ENCODE measurements at regions not wholly inside any gene's neighbourhood (a gene's known extent, or its start where the extent isn't known, plus 50 kb on each side); places are given as distances from the start of the nearest gene placed in this dataset.

DNA sequence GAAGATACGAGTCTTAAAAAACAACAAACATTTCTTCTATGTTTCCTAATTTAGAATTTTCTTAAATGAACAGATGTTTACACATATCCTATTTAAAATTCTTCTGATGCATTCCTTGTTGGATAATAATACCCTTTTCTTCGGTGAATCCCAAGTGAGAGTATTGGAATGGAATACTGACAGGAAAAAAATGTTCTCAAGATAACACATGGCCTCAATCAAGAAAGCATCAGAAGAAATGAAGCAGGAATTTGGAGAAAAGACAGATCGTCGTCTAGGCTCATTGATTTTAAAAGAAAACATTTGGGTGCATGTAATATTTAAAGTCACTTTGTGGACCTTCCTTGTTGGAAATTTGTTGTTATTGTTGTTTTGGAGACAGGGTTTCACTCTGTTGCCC, 196.9 kb upstream of the ANK2 start:
- DNase-seq, result no peak

DNA sequence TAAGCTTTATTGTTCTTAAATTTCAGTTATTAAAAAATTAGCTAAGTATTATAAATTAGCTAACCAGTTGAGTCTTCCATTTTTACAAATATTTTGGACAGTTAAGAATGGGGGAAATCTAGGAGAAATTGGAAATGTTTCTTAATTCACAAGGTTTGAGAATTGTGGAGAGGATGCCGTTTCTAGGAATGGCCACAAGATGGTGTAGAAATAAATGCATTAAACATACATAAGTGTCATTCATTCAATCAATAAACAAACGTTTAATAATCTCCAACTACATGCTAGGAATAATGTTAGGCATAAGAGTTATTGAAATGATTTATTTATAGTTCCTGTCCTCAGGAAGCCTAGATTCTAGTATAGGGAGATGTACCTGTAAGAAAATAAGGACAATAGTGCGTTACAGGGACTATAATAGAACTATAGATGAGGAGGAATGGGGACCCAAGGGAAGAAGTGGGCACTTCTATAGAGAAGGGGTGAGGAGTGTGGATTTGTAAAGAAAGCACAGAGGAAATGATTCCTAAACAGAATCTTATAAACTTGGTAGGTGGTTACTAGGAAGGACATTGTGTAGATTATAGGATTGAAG, 195.7 kb upstream of the ANK2 start:
- no peak for DNase-seq

DNA sequence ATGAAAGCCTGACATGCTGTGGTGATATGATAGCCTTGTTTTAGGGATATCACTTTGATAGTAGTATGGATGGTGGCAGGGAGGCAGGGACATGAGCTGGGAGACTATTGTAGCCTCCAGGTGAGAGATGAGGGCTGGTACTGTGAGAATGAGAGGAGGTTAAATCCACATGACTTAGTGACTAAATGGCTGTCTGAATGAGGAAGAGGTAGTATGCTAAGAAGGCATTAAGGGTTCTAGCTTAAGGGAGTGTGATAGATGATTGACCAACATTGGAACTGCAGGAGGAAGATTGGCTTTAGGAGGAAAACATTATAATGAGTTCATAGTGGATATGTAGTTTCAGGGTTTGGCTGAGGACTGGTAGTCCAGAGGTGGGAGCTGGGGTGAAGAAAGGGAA, 195.0 kb upstream of the ANK2 start:
- no peak for DNase-seq

DNA sequence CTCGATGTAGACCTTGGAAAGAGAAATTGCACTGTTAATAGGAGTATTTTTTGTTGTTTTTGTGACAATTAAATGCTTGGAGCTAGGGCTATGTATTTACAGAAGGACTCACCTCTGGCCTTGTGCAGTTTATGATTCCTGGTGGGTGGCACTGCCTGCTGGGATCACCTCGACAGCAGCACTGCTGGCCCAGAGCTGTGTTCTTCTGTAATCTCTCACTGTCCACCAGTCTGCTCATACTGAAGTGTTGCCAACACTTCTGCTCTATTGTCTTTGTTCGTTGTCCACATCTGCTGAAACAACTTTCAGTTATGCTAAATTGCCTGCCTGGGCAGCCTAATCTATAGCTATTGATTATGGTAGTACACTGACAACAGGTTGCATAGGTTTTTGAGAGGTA, 194.4 kb upstream of the ANK2 start:
- DNase-seq, result no peak

DNA sequence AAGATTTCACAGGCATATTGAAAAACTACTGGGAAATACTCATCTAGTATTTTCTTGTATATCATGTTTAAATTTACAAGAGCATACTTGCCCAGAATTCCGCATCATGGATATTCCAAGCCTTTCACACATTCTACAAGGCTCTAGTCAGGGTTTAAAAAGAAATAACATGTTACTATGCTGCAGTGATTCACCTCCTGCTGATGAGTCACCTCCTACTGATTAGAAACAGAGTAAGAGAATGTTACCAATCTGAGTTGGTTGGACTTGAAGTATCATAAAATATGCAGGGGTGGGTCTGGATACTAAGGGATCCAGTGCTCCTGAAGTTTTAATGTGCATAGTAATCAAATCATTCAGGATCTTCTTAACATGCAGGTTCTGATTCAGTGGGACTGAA, 192.0 kb upstream of the ANK2 start:
- DNase-seq, result no peak

DNA sequence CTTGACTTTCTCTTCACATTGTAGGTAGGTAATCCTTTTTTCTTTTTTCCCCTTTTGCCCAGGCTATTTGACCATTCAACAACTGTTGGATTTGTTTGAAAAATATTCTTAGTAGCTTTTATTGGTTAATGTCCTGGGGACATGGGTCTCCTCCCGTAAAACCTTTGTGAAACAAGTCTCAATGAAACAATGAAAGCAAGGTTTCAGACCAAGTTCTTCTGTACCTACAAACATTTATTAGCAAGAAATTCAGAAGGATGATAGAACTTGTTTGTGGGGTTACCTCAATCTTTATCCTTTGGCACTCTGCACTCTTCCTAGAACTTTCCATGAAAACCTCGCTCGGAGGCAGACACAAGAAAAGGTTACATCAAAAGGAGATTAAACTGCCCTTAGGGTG, 190.7 kb upstream of the ANK2 start:
- no peak for DNase-seq

DNA sequence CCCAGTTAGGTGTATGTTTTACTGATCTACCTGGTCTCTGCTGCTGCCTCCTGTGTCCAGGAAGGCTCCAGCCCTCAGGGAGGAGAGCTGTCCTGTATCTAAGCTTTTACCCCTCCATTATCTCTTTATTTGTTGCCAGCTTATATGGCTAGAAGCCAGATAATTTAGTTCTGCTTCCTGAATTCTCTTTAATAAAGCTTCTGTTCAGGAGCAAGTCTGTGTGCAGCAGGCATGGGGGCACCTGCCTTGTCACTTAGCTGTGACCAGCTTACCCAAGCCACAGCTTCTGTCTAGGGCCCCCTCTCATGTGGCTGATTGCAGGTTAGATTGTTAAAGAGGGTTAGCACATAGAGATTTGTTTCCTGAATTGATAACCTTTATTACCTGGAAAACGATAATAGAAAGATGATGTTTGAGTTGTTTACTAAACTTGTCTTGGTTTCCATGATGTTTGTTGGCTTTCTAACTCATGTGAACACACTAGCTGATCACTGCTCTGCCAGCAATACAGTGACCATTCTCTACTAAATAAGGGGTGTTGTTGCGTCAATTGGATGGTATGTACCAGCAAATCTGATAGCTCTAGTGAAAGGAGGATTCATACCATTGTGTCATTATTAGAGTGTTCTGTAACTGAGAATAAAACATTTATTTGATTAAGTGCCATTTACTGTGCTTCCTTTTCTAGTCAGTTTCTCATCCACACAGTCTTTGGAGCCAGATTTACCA, 189.8 kb upstream of the ANK2 start:
- no peak for DNase-seq

DNA sequence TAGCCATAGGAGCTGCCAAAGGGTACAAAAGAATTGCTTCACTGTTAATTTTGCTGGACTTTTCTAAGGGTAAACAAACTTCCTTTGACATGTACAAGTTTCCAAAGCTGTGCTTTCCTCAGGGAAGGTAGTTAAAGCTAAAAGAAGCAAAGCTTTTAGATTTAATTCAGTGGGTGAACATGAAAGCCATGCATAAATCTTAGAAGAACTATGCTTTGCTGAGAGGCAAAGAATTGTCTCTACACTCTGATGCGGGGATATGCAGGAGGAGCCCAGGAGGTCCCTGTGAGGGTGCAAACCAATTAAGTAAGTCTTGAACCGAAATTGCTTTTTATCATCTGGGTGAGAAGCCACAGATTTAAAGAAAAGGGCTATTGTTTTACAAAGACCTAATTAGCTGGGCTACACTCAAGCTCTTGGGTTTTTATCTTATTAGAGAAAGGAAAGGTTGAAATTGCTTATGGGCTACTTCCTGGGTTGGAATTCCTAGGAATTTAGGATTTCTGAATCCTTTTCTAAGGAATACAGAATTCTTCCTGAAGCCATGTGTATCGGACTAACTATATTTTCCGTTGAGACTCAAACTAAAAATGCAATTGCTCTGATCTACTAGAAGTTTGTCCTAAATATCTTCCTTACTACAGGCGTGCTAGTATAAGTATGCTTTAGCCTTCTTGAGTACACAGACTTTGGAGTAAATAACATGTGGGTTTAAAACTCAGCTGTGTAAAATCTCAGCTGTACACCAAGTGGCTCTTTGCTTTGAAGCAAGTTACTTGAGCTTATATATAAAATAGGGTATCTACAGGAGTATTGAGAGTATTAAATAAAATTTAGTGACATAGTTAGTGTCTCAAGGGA, 188.4 kb upstream of the ANK2 start:
- no peak for DNase-seq

DNA sequence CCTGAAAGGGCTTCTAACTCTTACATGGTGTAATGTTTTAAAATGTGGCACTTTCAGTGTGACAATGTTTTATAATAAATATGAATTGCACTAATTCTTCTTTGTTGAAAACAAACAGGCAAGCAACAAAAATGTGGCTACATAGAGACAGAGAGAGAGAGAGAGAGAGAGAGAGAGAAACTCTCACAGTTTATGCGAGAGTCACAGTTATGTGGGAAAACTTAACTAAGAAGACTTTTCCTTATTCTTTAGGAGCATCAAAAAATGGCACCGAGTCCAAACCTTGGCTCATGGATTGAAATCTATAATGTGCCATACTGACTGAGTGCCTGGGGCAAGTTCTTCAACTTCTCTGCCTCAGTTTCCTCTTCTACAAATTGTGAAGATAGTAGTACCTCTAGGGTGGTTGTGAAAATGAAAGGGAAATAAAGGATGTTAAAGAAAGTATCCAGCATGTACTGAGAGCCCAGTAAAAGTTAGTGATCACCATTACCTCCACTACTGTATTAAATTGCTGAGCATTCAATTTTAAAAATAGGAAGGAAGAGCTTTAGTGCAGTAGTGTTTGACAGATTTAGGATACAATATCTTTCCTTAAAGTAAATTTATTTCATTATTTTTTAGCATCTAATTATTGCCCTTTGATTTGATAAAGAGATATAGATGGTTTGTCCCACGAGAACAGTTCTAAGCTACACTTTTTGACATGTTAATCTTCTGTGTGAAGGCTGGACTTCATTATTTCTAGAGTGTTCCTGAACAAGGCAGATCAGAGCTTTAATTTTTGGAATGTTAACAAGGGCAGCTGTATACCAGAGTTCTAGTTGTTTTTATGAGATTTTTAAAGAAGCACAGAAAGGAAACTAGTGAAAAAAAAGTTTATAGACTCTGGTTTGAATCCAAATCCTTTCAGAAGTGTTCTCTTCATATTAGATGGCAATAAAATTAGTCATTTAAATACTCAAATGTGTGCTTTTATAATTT, 187.5 kb upstream of the ANK2 start:
- DNase-seq, result no peak

DNA sequence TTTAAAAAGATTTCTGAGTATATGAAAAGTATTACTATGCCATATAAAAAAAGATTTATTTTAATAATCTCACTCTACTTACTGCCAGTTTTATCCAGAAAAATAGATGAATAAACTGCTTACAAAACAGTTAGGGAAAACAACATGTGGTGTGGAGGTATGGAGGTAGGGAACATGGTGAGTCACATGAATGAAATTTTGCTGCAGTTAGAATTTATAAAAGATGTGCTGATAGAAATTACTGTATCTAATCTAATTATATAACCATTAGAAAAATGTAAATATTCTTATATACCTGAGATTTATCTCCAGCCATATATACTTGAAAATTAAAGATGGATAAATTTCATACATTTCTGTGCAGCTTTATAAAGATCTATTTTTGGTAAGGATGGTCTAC, 184.0 kb upstream of the ANK2 start:
- no peak for DNase-seq

DNA sequence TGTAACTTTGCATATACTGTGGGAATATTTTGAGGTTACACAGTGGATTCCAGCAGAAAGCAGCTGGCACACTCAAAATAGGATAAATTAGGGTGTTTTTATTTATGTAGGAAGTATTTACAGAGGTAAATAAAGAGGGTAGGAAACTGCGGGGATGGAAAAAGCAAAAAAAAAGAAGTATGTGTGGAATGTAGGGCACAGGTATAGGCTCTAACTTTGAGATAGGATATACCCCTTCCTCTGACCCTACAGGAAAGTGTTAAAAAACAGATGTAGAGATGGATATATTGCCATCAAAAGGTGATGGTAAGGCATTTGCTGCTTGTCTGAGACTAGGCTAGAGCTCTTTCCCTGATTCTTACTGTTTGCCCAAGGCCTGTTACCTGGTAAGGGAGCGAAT, 173.1 kb upstream of the ANK2 start:
- DNase-seq, result no peak

DNA sequence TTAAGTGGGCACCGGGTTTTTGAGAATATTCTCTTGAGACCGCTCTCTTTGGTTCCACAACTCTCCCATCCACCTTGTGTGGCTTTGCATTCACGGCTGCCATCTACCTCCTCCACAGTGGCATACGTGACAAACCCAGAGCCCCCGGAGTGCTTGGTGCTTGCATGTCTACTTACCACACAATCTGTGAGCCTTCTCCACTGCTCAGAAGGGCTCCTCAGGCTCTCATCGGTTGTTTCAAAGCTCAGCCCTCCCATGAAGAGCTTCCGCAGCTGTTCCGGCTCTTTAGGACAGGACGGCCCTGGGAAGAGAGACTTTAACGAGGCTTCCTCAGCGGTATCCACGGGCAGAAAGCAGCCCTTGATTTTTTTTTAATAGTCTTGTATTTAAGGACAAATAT, 167.6 kb upstream of the ANK2 start:
- no peak for DNase-seq

DNA sequence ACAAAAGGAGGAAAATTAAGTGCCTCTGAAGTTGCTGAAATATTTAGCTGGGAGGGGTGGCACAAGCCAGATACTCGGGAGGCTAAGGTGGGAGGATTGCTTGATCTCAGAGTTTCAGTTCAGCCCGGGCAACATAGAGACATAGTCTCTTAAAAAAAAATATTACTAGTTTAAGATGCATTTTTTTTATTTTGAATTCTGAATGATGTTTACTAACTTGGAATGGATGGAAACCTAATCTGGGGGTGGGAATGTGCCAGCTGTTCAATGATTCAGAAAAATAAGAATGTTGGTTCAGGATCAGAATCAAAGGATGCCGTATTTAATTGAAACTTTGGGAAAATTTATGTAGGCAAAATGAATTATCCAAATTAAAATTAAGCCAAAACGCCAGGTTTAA, 167.2 kb upstream of the ANK2 start:
- DNase-seq, result no peak

DNA sequence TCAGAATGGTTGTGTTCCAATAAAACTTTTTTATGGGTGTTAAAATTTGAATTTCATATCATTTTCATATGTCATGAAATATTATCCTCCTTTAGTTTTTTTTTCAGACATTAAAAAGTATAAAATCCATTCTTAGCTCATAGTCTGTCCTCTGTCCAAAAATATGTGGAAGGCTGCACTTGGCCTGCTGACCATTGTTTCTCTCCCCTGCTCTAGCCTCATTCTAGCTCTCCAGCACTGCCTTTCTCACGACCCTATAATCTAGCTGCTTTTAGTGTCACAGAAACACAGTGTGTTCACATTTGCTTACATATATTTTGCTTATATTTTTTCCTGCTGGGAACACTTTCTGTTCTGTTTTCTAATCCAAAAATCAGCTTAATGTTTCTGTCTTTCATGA, 165.0 kb upstream of the ANK2 start:
- peak; percentile 75 for DNase-seq

DNA sequence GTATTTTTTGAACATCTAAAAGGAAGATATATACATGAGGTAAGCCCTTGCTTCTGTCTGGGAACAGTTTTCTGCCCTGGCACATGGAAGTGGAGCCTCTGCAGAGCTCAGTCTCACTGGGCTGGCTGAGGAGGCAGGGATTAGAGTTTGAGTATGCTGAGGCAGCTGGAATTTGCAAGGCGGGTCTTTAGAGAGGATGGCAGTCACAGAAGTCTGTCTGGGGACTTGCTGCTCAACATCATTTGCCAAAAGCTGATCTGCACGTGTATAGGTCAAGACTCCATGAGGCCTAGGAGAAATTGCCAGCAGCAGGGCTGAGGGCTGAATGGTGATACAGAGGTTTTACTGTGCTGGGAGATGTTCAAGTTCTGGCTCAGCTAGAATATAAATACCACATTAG, 163.6 kb upstream of the ANK2 start:
- DNase-seq, result no peak

DNA sequence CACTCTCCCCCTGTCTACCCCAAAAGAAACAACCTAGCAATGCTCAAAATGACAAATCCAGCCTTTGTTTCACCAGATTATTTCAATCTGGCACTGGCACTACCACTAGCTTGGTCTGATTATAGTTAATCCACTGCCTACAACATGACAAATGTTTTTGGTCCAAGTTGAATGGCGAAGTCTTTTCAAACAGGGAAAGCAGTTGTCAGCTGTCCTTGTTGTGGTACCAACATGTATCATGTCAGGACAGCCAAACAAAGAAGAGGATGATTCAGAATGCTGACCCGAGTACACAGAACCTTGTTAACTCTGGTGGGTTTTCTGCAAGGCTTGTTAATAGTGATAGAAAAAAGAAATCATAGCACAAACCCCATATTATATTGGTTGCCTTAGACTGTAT, 160.8 kb upstream of the ANK2 start:
- DNase-seq, result no peak

DNA sequence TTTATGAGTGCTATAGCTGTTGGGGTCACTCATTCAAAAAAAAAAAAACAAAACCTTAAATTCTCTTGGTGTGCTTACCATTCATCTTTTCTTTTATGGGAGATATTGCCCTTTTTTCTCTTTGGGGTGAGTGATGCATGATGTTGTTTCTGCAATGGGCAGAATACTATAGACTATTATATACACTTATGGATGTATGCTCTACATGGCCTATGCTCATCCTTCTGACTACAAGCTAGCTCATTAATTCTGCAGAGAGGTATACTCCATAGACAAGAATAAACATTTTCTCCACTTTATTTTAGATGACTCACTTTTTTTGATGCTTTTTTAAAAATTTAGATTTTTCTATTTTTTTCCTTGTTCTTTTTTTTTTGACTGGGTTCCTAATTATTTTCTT, 160.3 kb upstream of the ANK2 start:
- DNase-seq, result no peak

DNA sequence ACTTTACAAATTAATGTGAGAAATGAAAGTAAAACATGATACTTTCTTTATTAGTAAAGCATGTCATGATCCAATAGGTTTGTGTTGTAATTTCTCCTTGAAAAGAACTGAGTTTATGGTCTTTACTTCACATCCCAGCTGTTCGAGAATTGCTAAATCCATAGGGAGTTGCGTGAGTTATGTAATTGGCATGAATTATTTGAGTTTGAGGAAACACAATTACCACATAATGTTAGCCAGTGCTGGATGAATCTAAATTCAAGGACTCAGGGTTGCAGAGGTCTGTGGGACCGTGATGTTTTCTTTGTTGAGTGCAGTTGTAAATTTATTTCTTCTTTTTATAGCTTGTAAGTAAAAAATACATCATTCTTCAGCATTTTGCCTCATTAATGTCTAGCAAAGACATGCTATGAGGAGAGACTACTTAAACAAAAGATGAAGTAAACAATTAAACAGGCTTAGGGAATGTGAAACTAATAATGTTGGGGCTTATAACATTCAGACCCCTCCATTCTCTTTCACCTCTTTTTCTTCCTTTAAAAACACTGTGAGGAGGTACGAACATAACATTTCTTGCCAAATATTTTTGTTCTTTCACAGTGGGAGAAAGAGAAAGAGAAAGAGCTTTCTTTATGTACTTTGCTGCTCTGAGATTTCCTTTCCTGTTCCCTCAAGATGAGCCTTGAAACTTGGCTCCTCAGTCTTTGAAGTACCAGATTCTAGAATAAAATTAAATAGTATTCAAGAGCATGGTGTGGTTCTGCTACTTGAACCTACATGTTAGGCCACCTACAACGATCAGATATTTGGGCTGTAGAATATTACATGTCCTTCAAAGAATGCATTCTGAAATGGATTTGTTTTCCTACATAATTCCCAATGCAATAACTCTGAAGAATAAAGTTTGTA, 159.6 kb upstream of the ANK2 start:
- peak; percentile 84 for DNase-seq

DNA sequence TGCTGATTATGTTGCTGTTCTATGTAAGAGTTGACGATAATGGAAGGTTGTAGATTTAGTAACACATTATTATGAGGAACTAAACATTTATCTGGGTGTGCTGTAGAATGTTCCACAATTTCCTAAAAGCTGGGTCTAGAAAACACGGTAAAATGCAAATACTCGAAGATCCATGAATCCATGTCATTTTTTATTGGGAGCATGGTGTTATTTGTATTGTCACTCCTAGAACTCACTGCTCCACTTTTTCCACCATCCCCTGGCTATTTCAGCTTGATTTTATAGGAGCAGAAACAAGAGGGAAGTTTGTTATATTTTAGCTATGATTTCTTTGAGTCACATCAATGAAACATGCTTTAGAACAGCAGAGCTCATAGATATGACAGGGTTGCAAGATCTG, 155.0 kb upstream of the ANK2 start:
- DNase-seq, result no peak

DNA sequence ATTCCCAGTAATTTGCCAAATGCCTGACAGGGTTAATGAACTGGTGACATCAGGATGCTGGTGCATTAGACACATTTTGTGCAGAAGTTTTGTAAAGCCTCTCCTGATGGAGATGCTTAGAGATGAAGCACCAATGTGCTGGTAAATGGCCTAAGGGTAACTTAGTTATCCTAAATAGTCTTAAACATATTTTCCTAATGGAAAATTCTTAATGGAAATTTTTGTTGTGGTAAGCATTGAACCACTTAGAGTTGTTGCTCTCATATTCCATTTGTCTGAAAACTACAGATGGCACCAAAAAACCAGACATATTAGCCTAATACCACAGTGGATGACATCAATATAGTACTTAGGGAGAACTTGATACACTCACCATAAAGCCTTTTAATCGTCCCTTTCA, 154.5 kb upstream of the ANK2 start:
- DNase-seq, result no peak

DNA sequence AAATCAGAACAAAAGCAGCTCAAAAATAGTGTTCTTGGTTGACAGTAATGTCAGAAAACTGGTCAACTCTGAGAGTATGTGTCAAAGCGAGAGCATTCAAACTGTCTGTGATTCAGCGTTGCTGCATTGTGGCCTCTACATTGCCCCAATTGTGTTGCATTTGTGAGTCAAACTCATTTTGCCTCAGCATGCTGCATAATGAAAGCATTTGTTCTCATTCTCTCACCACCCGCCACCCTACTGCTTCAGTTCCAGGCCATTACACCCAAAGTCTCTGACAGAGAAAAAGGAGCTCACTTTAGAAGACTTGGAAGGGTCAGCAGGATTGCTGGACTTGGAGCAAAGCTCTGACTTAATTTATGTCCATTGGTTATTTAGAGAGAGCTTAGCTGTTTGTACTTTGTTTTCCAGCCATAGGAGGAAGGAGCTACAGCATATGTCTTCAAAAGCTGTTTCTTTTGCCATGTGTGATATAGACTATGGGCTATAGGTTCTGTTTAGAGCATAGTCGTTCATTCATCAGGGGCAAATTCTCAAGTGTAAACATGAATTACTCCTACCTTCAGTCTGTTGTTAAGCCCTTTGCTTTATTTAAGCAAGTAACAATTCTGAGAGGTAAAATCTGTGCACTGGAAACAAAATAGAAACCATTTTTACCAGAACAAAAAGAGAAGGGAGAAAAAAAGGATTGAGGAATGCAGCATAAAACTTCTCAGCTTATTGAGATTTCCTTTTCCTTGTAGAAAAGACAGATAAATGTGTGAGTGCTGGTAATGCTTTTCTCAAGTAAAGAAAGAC, 153.4 kb upstream of the ANK2 start:
- DNase-seq, result no peak
